ENCODE measurements at regions not wholly inside any gene's neighbourhood (a gene's known extent, or its start where the extent isn't known, plus 50 kb on each side); places are given as distances from the start of the nearest gene placed in this dataset.

- no peak for TF ChIP-seq EZH2 (IDR thresholded peaks at IDR 0.05)
- no peak for TF ChIP-seq EZH2phosphoT487 (IDR thresholded peaks at IDR 0.05)
- TF ChIP-seq, protein P1, sequence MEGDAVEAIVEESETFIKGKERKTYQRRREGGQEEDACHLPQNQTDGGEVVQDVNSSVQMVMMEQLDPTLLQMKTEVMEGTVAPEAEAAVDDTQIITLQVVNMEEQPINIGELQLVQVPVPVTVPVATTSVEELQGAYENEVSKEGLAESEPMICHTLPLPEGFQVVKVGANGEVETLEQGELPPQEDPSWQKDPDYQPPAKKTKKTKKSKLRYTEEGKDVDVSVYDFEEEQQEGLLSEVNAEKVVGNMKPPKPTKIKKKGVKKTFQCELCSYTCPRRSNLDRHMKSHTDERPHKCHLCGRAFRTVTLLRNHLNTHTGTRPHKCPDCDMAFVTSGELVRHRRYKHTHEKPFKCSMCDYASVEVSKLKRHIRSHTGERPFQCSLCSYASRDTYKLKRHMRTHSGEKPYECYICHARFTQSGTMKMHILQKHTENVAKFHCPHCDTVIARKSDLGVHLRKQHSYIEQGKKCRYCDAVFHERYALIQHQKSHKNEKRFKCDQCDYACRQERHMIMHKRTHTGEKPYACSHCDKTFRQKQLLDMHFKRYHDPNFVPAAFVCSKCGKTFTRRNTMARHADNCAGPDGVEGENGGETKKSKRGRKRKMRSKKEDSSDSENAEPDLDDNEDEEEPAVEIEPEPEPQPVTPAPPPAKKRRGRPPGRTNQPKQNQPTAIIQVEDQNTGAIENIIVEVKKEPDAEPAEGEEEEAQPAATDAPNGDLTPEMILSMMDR (IDR thresholded peaks at IDR 0.05): no peak
Observed at GRCh38 chr18:68362907-68363306, 352.0 kb downstream of the TMX3 start.

DNA sequence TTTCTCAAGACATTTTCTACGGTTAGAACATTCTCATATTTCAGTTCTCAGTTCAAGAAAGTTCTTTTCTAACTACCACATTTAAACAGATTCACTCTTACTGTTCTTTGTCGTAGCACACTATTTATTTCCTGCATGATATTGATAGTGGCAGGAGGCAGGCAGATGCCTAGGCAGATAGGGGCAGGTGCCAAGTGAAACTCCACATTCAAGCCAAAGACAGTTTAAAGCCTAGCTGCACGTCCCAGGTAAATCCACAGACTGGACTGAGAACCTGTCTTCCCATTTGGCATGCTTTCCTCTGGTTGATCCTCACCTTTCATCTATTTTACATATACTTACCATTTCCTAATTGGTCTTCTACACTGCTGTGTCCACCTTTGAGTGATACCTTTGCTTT lies 359.3 kb downstream of the TMX3 start:
- Histone ChIP-seq H3K4me2 (no peak overlapping the region), H3K4me1 (no peaks in the 10 kb centered on the region), H3K9ac (no peak overlapping the region), H2AFZ (replicated peaks) (no peak overlapping the region), H3K36me3 (no peaks in the 10 kb centered on the region), H3K27ac (no peak overlapping the region), H3F3A (ENCODE audit: low read depth) (no peaks in the 10 kb centered on the region), H4K20me1 (ENCODE audit: low read depth) (no peaks in the 10 kb centered on the region), H3K79me2 (ENCODE audit: low read depth) (no peaks in the 10 kb centered on the region), H3K27me3 (no peaks in the 10 kb centered on the region), H3K9me3 (ENCODE audit: low read depth) (peaks cover 18% of the 10 kb centered on the region), H3K4me3 (no peak overlapping the region)
- TF ChIP-seq, protein P1 (IDR thresholded peaks at IDR 0.05): no peak
- TF ChIP-seq EZH2 (IDR thresholded peaks at IDR 0.05) (no peak), EZH2phosphoT487 (IDR thresholded peaks at IDR 0.05) (no peak)
- Mint-ChIP-seq H3K36me3 (no peaks in the 10 kb centered on the region), H3K27ac (no peak overlapping the region), H3K4me1 (no peaks in the 10 kb centered on the region), H3K4me3 (peak overlapping the region; percentile 22), H3K27me3 (ENCODE audit: insufficient read depth, low read depth) (no peaks in the 10 kb centered on the region), H3K9me3 (peaks cover 24% of the 10 kb centered on the region)
- DNase-seq (ENCODE audit: low spot score): no peak

More at GRCh38 chr18:68362907-68363306, 352.0 kb downstream of the TMX3 start:
- Histone ChIP-seq H4K20me1 (ENCODE audit: low read depth) (no peaks in the 10 kb centered on the region), H3K9ac (no peak overlapping the region), H3F3A (ENCODE audit: low read depth) (no peaks in the 10 kb centered on the region), H3K4me3 (no peak overlapping the region), H3K4me1 (no peaks in the 10 kb centered on the region), H3K27me3 (no peaks in the 10 kb centered on the region), H3K36me3 (no peaks in the 10 kb centered on the region), H3K9me3 (ENCODE audit: low read depth) (peaks cover 3% of the 10 kb centered on the region), H3K4me2 (no peak overlapping the region), H3K27ac (no peak overlapping the region), H3K79me2 (ENCODE audit: low read depth) (no peaks in the 10 kb centered on the region), H2AFZ (replicated peaks) (no peak overlapping the region)
- no peak for DNase-seq (ENCODE audit: low spot score)
- Mint-ChIP-seq H3K27me3 (ENCODE audit: insufficient read depth, low read depth) (no peaks in the 10 kb centered on the region), H3K27ac (no peak overlapping the region), H3K4me3 (no peak overlapping the region), H3K9me3 (peaks cover 11% of the 10 kb centered on the region), H3K36me3 (no peaks in the 10 kb centered on the region), H3K4me1 (no peaks in the 10 kb centered on the region)

- no peak for TF ChIP-seq EZH2phosphoT487 (IDR thresholded peaks at IDR 0.05)
- no peak for TF ChIP-seq EZH2 (IDR thresholded peaks at IDR 0.05)
- TF ChIP-seq, protein P1 (IDR thresholded peaks at IDR 0.05): no peak
- H3K27me3 ChIP-seq: no peaks in the 10 kb centered on the region
- no peaks in the 10 kb centered on the region for H3K27me3 Mint-ChIP-seq (ENCODE audit: insufficient read depth, low read depth)
- H3F3A ChIP-seq (ENCODE audit: low read depth): no peaks in the 10 kb centered on the region
- no peaks in the 10 kb centered on the region for H3K79me2 ChIP-seq (ENCODE audit: low read depth)
- peaks cover 18% of the 10 kb centered on the region for H3K9me3 ChIP-seq (ENCODE audit: low read depth)
- H3K4me3 ChIP-seq: no peak overlapping the region
- H4K20me1 ChIP-seq (ENCODE audit: low read depth): no peaks in the 10 kb centered on the region
- no peak overlapping the region for H3K27ac Mint-ChIP-seq
- no peaks in the 10 kb centered on the region for H3K4me1 ChIP-seq
- DNase-seq (ENCODE audit: low spot score): no peak
- H2AFZ ChIP-seq (replicated peaks): no peak overlapping the region
- no peak overlapping the region for H3K4me3 Mint-ChIP-seq
- H3K27ac ChIP-seq: no peak overlapping the region
- no peaks in the 10 kb centered on the region for H3K36me3 ChIP-seq
- H3K9ac ChIP-seq: no peak overlapping the region
- H3K4me1 Mint-ChIP-seq: no peaks in the 10 kb centered on the region
- no peak overlapping the region for H3K4me2 ChIP-seq
- no peaks in the 10 kb centered on the region for H3K36me3 Mint-ChIP-seq
- H3K9me3 Mint-ChIP-seq: peaks cover 23% of the 10 kb centered on the region
Observed at GRCh38 chr18:68354176-68354575, 360.7 kb downstream of the TMX3 start.
